HG03175 (cell line): ENCODE measurements at regions not wholly inside any gene's neighbourhood (a gene's known extent, or its start where the extent isn't known, plus 50 kb on each side); places are given as distances from the start of the nearest gene placed in this dataset.
"Not testable (repeated sequence)": the region's sequence is repeated elsewhere in the genome, so short reads cannot be mapped to it uniquely, and the experiment has no call there.

Experiments
- ATAC-seq: cut with Tn5 transposase; IDR thresholded peaks from one replicate; pipeline ENCODE4 v1.9.1; 2021; ENCODE audit warnings: mild to moderate bottlenecking, moderate library complexity; ENCODE audit not compliant: unreplicated experiment

DNA sequence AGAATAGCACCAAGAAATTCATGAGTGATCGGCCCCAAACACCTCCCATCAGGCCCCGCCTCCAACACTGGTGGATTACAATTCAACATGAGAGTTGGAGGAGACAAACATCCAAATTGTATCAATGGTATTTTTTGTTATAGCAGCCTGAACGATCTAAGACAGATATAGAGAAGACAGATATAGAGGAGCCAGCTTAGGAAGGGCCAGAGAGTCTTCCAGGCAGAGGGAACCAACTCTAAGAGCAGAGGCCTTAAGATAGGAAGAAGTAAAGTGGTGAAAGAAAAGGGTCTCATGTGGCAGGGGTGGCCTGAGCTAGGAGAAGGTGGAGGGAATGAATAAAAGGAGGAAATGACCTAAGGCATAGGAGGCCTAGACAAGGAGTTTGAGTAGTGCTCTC is 158.8 kb upstream of the TBL1XR1 start:
- ATAC-seq, result no peak

GRCh38 chr3:177356952-177357351 is 159.7 kb upstream of the TBL1XR1 start:
- no peak for ATAC-seq

DNA sequence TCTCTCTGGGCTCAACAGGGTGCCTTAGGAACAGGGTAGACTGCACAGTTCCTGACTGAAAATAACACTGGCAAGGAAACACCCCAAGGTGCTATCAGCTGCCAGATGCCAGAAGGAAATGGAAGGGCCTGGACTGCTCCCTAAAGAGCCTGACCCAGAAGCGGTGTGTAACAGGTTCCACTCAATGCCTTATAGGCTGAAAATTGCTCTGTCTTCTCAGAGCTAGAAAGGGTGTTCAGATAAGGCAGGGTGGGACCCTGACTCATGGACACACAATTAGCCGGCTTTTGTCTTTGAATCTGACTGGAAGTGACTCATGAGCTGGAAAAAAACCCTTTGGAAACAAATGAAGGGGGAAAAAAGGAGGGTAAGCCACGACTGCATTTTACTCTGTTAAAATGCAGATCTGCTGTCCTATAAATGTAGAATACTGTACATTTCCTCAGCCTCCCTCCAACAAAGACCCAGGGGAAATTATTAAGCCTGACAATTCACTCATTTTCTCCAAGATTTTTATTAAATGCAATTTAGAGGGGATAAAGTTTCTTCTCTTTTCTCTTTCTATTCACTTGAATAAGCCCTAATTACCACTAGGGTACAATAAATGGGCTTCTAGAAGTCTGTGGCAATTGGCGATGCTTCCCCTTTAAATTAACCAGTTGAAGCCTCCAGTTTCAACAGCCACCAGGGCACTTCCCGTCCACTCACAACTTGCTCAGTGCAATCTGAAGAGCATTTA is 160.2 kb upstream of the TBL1XR1 start:
- ATAC-seq, result no peak

DNA sequence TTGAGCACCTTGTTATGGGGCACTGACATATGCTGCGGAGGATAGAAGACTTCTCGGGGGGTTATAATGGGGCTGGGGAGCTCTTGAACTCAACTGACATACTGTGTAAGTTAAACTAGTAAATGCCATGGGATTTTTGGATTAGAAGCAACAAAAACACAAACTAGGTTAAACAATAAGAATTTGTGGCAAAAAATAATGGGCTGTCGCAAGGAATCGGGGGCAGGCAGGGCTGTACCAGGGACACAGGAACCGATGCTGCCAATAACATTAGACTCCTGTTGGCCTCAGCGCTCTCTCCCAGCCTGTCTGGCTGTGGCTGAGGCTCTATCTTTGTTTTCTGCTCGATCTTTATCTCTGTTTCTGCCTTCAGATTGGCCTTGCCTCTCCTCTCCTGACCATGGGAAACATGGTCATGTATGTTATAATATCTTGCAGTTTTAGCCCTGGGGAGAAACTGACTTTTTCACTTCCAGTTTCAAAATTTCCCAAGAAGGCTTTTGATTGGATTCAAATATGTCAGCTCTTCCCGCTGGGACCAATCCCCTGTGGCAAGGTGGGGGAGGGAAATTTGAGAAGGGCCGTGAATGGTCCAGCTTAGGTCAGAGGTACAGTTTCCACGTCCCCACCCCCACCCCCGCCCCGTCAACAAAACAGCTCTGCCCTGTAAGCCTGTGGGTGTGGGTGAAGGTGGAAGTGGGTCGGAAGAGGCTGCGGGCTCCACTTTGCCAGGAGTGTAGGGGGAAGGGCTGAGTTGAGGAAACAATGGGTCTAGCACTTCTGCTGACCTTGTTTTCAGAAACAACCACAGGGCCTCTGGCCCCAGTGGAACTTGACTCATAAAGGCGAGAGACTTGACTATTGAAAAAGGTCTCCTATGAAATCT is 161.1 kb upstream of the TBL1XR1 start:
- peak; percentile 60 for ATAC-seq

GRCh38 chr3:177358977-177359592 is 161.8 kb upstream of the TBL1XR1 start:
- ATAC-seq, result peak; percentile 26

GRCh38 chr3:177359593-177360357 is 162.5 kb upstream of the TBL1XR1 start:
- peak; percentile 75 for ATAC-seq

DNA sequence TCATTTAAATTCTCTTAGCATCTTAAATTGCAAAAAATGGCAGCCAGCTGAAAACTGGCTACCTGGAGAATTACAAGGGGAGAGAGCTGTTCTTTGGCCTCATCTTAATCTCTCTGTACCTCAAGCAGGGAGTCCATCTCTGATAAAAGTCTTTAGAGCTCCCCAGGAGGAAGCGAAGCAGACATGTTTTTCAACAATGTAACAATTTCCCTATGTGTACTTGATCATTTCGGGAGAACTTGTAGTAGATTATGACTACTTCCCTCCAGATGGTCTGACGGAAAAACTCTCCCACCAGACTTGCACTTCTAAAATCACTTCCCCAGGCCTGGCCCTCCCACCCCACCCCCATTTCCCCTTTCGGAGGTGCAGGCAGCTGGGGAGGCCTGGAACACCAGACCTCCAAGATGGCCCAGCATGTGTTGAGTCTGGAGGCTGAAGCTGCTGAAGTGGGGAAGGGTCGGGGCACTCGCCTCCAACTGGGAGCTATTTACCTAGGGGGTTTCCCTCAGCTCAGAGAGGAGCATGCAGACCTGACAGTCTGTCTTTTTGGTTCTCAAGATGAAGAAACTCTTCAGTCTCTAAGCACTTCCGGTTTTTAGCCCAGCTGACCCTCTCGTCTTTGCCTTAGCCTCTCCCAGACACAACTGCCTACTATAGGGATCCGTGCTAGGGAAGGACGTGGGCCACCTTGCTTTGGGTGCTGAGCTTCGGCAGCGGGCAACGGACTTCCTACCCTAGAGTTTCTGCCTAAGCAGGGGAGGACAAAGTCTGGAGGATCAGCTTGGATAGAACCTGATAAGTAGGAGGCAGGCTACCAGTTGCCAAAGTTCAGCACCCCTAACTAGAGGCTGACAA is 164.0 kb upstream of the TBL1XR1 start:
- ATAC-seq, result no peak

GRCh38 chr3:177362626-177363025 is 165.3 kb upstream of the TBL1XR1 start:
- ATAC-seq, result no peak

GRCh38 chr3:177364236-177364635 is 167.0 kb upstream of the TBL1XR1 start:
- no peak for ATAC-seq

- ATAC-seq, result not testable (repeated sequence)
These were observed 168.0 kb upstream of the TBL1XR1 start for GRCh38 chr3:177365294-177365693.

- ATAC-seq, result no peak
These were observed 170.5 kb upstream of the TBL1XR1 start for GRCh38 chr3:177367788-177368187.

- no peak for ATAC-seq
These were observed 173.1 kb upstream of the TBL1XR1 start for GRCh38 chr3:177370246-177370822.

DNA sequence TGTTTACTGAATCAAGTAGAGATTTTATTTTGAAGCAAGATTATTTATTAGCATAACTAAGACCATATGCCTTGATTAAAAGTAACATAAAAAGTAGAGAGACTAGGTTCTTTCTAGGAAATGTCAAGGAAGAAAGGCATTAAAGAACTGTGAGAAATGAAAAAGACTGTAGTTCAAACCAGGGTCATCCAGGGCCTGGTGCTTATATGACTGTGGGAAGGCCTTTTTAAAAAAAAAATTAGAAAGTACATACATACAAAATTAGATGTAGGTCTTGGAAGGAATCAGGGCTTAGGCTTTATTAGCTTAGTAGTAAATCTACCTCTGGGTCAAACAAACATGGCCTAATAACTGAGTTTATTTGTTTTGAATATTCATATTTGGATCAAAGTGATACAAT is 173.9 kb upstream of the TBL1XR1 start:
- no peak for ATAC-seq

GRCh38 chr3:177371888-177372287 is 174.6 kb upstream of the TBL1XR1 start:
- no peak for ATAC-seq

DNA sequence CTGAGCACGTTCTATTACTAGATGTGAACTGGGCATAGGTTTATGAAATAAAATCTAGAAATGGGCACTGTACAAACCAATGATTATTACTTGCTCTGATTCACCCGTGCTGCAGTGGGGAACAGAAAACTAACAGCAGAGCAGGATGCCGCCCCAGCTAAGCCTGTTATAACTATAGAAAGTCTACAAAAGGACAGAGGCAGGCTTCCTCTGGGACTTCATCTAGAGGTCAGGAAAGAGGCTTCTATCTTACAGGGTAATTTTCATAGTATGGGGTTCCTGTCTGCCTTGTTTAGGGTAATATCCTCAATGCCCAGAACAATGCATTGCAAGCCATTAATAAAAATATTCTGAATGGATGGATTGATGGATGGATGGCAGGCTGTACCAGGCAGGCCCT is 177.0 kb upstream of the TBL1XR1 start:
- ATAC-seq, result no peak

DNA sequence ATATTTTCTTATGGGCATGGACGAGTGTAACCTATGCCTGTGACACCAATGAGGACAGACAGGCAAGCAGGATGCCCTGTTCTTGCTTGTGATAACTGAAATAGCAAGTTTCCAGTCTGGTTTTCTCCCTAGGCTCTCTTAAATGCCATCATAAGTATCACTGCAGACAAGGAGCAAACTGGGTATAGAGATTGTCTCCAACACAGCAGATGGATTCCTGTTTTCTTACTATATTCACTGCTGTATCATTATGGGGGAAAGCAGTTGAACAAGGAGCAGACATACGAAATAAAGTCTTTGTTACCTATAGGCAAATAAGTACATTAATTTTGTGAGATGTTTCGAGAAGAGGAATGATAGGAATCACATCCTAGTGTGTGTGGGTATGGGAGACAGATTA is 178.0 kb upstream of the TBL1XR1 start:
- ATAC-seq, result no peak

DNA sequence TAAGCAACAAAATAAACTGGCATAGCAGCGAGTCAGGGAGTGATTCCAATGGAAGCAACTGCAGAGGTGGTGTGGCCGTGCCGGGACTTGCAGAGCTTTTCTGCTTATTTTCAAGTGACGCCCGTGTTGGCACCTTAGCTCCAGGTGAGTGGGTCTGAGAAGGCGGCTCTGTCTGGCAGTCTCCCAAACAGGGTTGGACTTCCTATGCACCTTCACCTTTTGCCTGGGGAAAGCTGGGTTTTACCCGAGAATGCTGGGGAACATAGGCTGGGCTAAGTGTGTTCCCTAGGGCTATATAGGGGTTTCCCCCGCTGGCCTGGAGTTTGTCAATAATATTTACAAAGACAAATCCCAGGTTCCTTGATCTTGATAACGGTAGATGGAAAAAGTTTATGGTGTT is 179.9 kb upstream of the TBL1XR1 start:
- ATAC-seq, result no peak

- ATAC-seq, result peak; percentile 58
These were observed 180.9 kb upstream of the TBL1XR1 start for GRCh38 chr3:177378168-177378567.

- ATAC-seq, result no peak
These were observed 181.8 kb upstream of the TBL1XR1 start for GRCh38 chr3:177379045-177379444.

- no peak for ATAC-seq
These were observed 183.8 kb upstream of the TBL1XR1 start for GRCh38 chr3:177381070-177381469.
